Colon (tissue), 2 donors: ENCODE measurements at regions not wholly inside any gene's neighbourhood (a gene's known extent, or its start where the extent isn't known, plus 50 kb on each side); places are given as distances from the start of the nearest gene placed in this dataset.
A peak's percentile ranks its signal among the peaks of the same experiment; 100 is the strongest.

Experiments used
- FAIRE-seq: peaks from 2 replicates; lab custom pipeline; 2012; peaks lifted over from hg19 to GRCh38; lab: Jason Lieb, UNC
- donor health status: control.
- donor health status: control.

DNA sequence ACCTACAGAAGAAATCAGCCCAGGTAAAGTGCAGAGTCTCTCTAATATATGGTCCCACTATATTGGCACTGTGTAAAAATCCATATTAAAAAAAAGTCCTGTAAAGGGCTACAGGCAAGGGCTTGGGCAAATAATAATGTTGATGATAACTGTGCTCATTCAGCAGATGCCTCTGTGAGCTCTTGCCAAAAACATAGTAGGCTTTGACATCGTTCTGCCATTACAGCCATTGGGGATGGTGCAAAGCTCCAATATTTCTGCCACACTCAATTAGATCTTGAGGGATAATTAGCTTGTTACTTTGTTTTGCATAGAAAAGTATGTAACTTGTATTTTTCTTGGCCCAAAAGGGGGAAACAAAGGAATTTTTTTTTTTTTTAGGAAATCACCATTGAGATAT is 645.5 kb upstream of the FAM241A start:
- FAIRE-seq: no peak

DNA sequence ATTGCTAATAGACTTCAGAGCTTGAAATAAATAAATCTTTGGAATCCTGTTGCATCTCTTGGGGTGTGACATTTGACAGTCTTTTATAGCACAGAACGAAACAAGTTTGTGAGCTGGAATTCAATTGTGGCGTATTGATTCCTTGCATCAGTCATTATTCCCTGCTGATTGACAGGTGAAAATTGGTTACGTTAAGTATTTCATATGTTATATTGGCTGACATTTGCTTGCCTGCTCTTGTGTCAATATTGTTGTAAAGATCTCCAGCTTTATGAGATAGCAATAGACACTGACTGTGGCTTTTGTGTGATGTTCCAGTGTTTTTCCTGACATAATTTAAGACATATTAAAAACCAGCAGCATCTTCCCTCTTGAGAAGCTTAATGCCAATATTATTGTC is 644.4 kb upstream of the FAM241A start:
- FAIRE-seq: no peak

DNA sequence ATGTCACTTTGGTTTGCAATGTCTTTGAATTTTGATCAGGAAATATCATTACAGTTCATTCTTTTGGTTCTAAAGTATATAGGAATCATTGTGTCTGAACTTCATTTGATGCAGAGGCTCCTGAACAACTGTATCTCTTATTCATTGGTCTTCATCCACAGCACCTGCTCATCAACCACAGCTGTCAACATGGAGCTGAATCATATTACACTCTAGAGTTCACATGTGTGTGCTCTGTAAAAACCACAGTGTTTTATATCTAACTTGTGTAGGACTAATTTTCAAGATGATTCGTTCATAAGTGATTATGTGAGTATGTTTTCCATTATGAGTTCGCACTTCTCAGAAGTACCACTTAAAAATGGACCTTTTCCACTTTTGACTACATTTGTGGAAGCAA is 643.3 kb upstream of the FAM241A start:
- FAIRE-seq: no peak

DNA sequence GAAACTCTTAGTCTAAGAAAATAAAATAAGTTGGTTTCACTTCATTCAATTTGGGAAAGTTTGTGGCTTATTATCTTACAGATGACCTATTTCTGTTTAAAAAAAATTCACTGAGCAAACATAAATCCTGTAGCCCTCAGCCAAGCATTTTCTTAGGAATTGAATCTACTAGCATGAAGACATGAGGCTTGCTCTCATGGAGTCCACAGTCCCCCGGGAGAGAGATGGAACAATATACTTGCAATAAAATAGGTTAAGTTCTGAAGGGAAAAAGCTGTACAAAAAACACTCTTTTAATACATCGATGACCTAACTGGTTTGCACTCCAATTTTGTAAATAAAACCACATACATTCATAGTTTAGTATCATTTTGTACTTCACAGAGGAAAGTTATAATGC is 642.6 kb upstream of the FAM241A start:
- FAIRE-seq: no peak

DNA sequence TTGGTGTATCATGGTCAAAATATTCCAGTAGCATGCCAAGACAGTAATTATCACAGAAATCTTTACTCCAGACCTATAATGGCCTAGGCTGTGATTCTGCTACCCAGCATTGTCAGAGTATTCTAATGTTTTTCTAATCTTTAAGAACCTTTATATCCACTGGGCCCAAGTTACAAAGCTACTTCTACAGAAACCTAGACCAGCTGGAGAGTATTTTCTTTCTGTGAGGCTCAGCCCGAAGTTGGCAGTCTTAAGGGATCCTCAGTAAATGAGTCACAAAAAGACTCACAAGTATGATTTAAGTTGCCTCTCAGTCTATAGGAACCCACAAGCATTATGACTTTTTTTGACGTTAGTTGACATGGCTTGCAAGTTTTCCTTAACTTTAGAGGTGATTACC is 638.5 kb upstream of the FAM241A start:
- FAIRE-seq: no peak

DNA sequence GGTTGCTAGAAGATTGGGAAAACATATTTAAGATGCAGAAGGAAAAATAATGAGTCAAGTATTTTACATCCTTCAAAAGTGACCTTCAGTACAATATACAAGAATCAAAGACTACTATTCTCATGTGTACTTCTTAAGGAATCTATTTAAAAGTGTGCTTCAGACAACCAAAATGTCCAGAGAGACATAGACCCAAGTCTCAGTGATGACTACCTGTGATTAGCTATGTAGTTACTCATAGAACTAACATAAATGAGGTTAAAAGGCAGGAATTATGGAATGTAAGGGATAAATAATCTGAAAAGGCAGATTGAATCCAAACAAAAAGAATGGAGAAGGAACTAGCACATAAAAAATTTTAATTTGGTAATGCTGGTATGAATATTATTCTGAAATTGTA is 634.7 kb upstream of the FAM241A start:
- no peak for FAIRE-seq

DNA sequence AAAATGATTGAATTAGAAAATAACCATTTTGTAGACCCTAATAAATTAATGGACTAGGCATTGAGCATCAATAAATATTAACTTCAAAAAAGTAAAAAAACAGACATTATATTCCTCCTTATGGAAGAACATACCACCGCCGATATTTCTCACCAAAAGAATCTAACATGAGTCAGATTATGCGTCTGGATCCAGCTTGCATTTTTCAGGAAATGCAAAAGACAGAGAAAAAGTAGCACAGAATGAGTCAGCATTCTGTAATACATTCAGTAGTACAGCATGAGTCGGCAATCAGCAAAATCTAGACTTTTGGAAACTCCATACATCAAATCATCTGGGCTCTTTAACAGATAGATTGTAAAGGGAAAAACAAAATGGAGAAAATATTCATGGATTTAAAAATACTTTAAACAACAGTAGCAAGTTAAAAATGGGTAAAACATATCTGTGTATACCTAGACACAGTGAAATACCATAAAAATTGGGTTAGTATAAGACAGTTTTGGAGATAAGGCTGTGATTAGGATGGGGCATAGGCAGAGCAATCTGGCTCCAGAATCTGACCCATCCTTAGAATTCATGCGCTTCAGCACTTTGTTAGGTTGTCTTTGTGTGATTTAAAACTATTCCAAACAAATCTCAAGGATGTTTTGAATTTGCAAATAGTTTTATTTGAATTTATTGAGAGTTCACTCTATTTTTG is 633.0 kb upstream of the FAM241A start:
- FAIRE-seq: no peak

DNA sequence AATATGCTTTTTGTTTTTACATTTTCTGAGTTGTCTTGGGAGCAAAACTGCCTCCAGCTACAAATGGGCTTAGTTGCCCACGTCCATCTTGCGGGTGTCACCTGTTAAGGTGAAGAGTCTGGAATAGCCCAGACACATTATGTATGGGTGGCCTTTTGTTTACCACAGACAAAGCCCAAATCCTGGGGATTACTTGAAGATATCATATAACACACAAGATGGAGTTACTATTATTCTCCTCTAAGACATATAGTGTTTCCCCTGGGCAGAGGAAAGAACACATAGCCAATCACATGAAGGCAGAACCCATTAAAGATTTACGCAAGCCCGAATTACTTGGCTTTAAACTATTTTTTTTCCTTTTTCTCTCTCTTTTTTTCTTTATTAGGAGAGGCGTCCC is 625.6 kb upstream of the FAM241A start:
- FAIRE-seq: no peak

DNA sequence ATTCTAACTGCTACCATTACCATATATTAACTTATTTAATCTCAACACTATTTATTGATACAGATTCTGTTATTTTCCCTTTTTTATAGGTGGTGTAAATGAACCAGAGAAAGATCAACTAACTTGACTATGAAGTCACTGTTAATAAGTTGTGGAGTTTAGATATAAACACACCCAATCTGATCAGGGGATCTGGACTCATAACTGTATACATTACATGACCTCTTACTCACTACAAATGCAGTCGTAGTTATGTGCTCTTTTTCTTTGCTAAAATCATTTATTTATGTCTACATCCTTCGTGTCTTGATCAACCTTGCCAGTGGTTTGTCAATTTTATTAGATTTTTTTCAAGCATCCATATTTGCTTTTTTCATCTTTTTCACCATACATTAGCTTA is 614.8 kb upstream of the FAM241A start:
- FAIRE-seq: no peak

DNA sequence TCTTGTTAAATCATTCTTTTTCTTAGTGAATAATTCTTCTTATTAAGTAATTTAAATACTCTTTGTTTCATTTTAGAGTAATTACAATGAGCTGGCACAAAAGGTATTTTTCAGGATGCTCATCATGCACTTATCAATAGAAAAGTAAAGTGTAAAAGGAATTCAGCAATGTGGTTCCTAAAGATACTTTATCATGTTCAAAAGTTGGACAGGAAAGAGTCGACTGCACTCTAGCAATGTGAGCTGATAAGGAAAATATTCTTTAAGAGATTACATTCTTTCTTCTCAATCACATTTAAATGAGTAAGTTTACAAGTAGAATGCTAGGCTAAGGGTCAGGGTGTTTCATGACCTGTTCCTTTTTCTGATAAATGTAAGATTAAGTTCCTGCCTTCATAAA is 609.5 kb upstream of the FAM241A start:
- FAIRE-seq: no peak

DNA sequence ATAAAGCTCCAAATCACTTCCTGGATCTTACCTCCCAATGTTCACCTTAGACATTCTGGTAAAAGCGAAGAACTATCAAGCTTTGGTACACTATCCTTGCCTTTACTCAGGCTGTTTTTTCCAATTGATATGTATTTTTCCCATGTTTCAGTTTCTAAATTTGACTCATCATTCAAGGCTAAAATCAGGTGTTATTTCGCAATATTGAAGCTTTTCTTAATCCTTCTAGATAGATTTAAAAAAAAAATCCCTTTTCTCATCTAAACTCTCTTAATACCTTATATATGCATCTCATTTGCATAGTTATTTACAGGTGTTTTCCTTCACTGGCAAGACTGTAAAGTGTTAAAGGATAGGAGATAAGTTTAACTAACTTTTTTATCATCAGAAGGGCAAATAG is 608.1 kb upstream of the FAM241A start:
- FAIRE-seq: no peak

DNA sequence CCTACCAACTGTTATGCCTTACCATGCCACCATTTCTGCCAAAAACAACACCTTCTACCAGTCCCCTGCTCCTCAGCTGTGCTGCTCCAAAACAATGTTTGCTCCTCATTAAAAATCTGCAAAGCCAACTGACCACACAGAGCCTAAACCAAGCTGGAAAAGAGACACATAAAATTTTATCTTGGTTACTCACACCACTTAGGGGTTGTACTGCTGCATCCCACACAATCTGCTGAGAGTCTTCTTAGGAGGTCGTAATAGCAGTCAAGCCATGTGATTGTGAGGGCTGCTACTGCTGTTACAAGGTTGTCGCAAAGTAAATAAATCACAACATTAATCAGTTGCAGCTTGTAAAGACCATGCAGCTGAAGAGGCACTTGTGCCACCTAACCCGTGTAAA is 607.4 kb upstream of the FAM241A start:
- FAIRE-seq: no peak

DNA sequence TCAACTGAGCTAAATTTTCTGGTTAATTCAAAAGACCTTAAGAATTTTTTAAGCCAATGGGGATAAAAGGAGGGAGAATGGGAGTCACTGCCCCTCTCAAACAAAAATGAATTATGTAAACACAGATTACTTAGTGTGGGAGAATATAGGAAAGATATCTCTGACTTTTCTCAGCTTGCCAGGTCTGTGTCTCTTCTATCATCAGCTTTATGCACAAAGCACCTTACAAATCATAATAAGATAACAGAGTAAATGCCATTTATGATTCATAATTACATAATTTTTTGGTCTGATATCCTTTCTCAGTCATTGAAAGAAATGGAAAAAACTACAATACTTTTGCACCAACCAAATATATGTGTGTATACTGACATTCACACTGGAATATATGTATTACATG is 604.6 kb upstream of the FAM241A start:
- no peak for FAIRE-seq

DNA sequence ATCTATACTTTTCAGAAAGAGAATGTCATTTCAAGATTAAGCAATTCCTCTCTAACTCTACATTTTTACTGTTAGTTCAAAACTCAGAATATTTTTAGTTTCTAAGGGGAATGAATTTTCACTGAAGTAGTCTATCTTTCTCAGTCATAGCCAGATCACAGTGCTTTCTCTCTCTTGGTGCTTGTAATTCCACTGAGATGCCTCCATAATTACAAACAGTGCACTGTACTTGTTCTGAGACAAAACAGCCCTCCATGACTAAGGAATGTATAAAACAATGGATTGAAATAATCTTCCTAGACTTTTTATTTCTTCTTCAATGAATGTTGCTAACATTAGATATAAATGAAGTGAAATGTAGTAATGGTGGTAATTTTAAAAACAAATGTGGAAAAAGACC is 603.2 kb upstream of the FAM241A start:
- FAIRE-seq: no peak

DNA sequence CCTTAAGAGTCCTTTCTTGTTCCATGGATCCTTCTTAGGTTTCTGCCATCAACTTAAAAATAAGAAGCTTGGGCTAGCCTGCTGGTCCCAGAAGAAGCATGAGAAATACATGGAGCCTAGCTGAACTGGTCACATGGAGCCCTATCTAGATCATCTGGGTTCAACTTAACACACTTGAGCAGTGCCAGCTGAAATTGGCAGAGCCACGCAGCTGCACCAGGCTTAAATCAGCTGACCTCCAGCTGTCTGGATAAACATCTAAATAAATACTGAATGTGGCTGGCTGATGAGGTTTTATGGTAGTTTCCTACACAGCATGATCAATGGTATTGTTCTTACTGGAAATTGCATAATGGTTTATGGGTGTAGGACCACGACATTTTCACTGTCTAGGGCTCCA is 598.4 kb upstream of the FAM241A start:
- FAIRE-seq: no peak

DNA sequence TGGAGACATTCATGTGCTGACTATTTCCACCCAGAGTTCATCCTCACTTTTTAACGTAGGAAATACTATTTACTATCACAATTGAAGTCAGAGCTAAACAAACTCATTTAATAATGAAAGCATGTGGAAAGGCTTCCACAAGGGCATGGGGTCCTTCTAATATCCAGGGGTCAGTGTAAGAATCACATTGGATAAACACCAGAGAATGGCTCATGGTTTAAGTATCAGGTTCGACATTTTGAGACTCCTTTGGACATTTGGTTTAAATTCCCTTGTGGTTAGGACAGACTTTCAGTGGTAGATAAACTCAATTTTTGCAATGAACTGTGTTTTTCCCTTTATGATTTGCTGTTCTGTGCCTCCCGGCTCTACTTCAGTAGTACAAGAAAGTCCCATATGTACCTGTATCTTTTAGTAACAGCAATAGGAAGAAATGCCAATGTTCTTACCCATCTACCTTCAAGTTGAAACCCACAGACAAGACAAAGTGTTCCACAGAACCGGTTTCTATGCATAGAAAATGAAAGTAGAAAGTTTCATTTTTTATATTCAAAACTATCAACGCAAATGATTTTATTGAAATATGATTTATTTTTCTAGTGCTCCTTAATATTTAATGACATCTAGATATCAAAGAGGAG is 589.0 kb upstream of the FAM241A start:
- no peak for FAIRE-seq

DNA sequence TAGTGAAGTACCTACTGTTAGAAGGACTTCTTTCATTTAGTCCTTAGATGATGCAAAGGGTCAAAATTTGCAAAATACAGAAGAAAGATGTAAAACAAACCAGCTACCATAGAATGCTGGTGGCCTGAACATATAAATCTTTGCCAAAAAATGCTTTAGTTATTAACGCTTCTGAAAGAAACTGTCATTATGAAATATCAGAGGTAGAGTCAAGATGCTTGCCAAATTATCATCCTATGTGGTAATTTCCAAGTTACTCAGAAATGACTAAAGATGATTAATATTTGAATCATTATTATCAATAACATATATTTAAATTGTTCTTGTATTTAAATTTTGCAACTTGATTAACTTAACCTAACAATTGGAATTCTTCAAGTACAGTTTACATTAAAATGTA is 588.4 kb upstream of the FAM241A start:
- FAIRE-seq: no peak

DNA sequence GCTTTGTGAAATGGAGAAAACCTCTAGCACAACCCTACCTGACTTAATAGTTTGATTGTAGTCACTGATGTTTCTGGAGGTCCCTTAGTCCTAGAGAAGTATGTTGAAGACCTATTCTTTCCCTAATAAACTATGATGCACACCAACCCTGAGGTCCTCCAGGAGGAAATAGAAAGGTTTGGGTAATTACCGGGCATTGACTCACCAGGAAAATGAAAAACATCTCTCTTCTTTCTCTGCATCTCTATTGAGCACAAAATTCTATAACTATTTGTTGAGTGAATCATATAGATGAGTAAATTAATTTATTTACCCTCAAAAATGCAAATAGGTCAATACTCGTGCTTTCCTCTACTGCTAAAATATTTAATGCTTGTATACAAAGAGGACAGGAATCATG is 582.4 kb upstream of the FAM241A start:
- no peak for FAIRE-seq

DNA sequence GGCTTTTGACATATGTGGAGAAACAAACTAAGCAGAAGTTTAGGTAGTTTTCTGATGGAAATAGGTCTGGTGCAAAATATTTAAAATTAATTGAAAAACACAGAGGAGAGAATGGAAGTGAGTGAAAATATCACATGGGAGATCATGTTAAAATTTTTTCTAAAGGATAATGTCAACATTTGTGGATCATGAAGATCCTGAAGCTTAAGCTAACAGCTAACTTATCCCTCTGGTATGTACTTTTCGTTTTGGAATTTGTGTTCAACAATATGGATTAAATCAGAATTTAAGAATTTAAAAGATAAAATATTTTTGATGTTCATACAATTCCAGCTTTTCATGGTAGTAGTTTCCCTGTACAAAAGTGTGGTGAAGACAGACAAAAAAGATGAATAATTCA is 572.8 kb upstream of the FAM241A start:
- no peak for FAIRE-seq

DNA sequence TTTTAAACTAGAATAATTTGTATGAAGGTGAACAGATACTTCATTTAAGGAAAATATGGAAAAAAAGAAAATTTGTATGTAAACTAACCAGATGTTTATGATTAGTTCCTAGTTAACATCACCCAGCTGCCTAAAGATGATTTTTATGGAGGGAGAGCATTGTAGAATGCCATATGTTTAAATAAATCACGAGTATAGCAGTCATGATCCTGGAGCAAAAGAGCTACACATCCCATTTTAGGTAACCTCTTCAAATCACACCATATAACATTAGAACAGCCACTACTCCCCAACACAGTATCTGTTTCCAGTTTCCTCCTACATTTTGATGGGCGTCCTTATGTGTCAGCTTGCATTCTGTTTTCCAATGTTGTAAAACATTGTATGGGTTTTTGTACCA is 571.9 kb upstream of the FAM241A start:
- no peak for FAIRE-seq

DNA sequence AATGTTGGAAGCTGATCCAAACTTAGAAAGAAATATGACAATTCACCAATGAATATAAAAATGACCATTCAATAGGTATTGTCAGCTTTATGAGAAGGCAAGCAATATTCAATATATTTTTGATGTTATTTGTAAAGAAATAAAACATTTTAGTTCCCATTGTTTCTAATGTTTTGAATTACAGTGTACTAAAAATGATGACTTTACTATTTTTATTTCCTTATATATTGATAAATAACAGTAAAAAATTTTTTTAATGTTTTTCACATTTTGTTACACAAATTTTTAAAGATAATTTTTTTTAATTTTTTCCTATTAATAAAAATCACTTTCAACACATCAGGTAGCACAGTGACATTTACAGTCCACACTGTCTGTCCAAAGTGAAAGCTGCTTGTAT is 565.5 kb upstream of the FAM241A start:
- FAIRE-seq: peak; percentile 45

DNA sequence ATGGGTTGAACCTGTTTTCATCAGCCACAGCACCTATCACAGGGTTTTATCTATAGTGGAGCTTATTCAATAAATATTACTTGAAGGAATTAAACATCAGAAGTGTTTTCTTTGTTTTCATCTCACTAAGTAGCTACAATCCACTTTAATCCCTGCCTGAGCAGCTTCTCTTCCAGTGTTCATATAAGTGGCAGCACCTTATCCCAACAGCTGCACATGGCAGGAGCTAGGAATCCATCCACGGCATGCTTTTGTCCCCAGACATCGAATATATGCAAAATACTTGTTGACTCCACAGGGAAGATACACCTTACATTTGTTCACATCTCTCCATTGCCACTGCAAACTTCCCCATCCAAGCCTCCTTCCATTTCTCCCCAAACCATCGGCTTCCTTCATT is 549.8 kb upstream of the FAM241A start:
- no peak for FAIRE-seq

DNA sequence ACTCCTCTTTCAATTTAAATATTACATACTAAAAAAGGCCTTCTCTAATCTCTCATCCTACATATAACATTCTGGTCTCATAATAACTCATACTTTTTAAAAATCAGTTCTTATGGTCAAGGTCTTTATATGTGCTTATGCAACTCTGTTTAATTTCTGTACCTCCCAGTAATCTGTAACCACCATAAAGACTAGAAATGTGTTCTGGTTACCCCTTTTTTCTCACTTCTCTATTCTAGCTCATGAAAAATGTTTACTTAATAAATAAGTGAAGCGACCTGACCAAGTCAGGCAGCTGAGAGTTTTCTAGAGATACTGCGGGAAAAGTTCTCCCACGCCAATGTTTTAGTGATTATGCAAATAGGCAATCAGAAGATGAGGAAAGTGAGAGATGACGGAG is 548.8 kb upstream of the FAM241A start:
- no peak for FAIRE-seq

DNA sequence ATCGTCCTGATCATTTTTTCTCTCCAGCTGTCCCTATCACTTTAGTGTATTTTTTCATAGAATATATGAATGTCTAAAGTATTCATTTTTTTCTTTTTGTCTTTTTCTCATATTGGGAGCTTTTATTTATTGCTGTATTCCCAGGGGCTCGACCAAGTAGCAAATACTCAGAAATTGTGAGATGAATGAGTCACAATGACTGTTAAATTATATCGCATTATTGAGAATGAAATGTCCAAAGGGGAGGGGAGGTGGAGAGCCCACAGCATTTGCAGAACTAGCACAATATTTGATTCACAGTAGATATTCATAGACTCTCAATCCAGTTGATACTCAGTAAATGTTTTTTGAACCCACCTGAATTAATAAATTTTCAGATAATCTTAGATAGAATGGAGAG is 543.6 kb upstream of the FAM241A start:
- FAIRE-seq: no peak
